Ascending aorta (tissue), 2 donors: ENCODE measurements at regions not wholly inside any gene's neighbourhood (a gene's known extent, or its start where the extent isn't known, plus 50 kb on each side); places are given as distances from the start of the nearest gene placed in this dataset.

Experiments used
- DNase-seq, 2 donors: peaks; one replicate each; pipeline ENCODE4 v3.0.0-alpha.2; 2019; ENCODE audit warnings: low spot score in 2 of 2
- H3K27ac ChIP-seq, 2 donors: fragments of 200-600 bp; sonication (generic); one replicate each; pipeline ENCODE4 v1.5.1; 2016 to 2017; ENCODE audit warnings: mild to moderate bottlenecking in 1 of 2
- H3K27me3 ChIP-seq: fragments of 200-600 bp; sonication (generic); one replicate; pipeline ENCODE4 v1.5.1; 2017
- H3K36me3 ChIP-seq, 2 donors: fragments of 200-600 bp; sonication (generic); one replicate each; pipeline ENCODE4 v1.5.1; 2016
- H3K4me1 ChIP-seq, 2 donors: fragments of 200-600 bp; sonication (generic); one replicate each; pipeline ENCODE4 v1.5.1; 2016 to 2017; ENCODE audit warnings: mild to moderate bottlenecking in 1 of 2
- H3K4me3 ChIP-seq, 2 donors: fragments of 200-600 bp; sonication (generic); one replicate each; pipeline ENCODE4 v1.5.1; 2016 to 2017; ENCODE audit warnings: mild to moderate bottlenecking in 1 of 2
- H3K9me3 ChIP-seq, 2 donors: fragments of 200-600 bp; sonication (generic); one replicate each; pipeline ENCODE4 v1.5.1; 2016
- intact Hi-C: fragments of 100-400 bp; cut with DNase I; formaldehyde crosslinking; loops from one replicate; pipeline ENCODE4 v1.15.1; 2023
- TF ChIP-seq, protein P1 (sequence below), 3 experiments: fragments of 200-600 bp in 2 of 3; fragments of 450-650 bp in 1 of 3; sonication (generic) in 2 of 3; IDR thresholded peaks; one replicate each; pipeline ENCODE4 v1.5.1; 2016 to 2019; ENCODE audit warnings: antibody characterized with exemption in 3 of 3, mild to moderate bottlenecking in 1 of 3, moderate library complexity in 1 of 3

DNA sequence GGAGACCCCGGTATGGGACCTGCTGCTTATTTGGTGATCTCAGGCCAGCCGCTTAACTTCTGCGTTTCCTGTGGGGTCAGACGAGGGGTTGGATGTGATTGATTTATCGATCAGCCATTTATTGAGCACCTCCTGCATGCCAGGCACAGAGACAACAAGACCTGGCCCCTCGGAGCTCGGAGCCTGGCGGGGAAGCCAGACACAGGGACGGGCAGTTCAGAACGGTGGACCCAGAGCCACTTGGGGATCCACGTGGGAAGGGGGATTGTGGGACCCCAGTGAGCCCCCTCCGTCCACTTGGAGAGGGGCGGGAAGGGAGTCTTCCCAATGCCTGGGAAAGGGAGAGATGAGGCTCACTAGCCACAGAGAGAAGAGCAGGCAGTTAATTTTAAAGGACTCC lies 84.7 kb upstream of the CIBAR2 start:
- no peaks in the 10 kb centered on the region for H3K9me3 ChIP-seq
- no peak for DNase-seq
- no peaks in the 10 kb centered on the region for H3K27me3 ChIP-seq
- peaks cover 17 to 22% of the 10 kb centered on the region in 2 donors for H3K4me1 ChIP-seq
- no peak overlapping the region for H3K4me3 ChIP-seq
- intact Hi-C loops = no loop called here
- peak overlapping the region; percentile 35 to 61 for H3K27ac ChIP-seq
- TF ChIP-seq, protein P1, sequence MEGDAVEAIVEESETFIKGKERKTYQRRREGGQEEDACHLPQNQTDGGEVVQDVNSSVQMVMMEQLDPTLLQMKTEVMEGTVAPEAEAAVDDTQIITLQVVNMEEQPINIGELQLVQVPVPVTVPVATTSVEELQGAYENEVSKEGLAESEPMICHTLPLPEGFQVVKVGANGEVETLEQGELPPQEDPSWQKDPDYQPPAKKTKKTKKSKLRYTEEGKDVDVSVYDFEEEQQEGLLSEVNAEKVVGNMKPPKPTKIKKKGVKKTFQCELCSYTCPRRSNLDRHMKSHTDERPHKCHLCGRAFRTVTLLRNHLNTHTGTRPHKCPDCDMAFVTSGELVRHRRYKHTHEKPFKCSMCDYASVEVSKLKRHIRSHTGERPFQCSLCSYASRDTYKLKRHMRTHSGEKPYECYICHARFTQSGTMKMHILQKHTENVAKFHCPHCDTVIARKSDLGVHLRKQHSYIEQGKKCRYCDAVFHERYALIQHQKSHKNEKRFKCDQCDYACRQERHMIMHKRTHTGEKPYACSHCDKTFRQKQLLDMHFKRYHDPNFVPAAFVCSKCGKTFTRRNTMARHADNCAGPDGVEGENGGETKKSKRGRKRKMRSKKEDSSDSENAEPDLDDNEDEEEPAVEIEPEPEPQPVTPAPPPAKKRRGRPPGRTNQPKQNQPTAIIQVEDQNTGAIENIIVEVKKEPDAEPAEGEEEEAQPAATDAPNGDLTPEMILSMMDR (IDR thresholded peaks at IDR 0.05) = no peak
- no peaks in the 10 kb centered on the region for H3K36me3 ChIP-seq

DNA sequence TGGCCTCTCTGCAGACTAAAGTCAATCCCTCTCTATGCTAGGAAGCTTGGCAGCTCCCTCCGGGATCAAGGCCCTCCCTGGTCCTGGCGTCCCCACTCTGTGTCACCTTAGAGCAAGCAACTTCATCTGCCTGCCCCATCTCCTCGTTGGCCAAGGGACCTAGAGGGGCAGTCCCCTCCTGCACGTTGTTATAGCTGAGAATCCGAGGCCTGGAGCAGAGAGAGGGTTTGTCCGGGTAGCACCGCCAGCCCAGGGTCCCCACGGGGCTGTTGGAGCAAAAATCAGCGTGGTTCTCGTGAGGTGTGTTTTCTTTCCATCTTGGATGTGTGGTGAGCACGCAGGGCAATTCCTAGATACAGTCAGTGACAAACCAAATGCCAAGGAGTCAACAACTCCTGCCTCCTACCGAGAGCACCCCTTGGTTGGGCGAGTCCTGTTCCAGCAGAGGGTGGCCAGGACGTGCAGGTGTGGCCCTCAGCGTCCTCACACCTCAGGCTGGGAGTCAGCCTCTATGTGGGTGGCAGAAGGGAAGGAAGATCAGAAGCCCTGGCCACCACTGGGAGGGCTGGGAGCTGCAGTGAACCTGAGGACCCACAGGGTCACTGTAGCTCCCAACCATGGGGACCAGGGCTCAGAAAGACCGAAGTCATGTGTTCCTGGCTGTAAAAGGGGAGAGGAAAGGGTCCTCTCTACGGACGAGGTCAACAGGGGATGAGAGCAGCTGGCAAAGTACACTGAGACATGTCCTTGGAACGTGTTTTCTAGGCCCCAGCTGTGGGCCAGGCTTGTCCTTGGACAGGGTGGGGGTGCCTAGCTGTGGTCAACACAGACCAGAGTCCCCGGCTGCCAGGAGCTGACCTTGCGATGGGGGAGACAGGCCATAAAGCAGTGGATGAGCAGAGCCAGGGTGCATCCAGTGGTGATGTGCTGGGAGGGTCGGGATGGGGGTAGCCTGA lies 85.6 kb upstream of the CIBAR2 start:
- no peak overlapping the region for H3K27ac ChIP-seq
- TF ChIP-seq, protein P1 (IDR thresholded peaks at IDR 0.05) = no peak
- H3K36me3 ChIP-seq = no peaks in the 10 kb centered on the region
- H3K4me3 ChIP-seq = no peak overlapping the region
- H3K9me3 ChIP-seq = no peaks in the 10 kb centered on the region
- intact Hi-C loops = no loop called here
- no peaks in the 10 kb centered on the region for H3K27me3 ChIP-seq
- DNase-seq = no peak
- peaks cover 24 to 29% of the 10 kb centered on the region in 2 donors for H3K4me1 ChIP-seq

DNA sequence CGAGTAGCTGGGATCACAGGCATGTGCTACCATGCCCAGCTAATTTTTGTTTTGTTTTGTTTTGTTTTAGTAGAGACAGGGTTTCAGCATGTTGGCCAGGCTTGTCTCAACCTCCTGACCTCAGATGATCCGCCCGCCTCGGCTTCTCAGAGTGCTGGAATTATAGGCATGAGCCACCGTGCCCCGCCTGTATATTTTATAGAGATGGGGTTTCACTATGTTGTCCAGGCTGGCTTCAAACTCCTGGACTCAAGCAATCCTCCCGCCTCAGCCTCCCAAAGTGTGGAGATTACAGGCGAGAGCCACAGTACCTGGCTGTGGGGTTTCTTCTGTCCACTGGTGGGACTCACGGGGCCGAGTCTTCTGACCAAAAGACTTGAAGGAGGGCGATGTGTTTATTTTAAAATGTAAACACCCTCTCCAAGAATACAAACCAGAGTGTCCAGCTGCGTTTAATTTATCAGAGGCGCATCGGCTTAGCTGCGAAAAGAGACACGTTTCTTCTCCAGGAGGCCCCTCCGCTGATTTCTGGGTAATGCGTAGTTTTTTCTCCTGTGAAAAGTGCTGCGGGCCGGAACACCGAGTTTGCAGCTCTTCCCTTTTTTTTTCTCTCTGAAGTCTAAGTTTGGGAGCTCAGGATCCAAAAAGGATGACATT lies 86.9 kb upstream of the CIBAR2 start:
- Histone ChIP-seq H3K27ac (no peak overlapping the region), H3K36me3 (no peaks in the 10 kb centered on the region), H3K4me3 (no peak overlapping the region), H3K27me3 (no peaks in the 10 kb centered on the region), H3K4me1 (peaks cover 35 to 40% of the 10 kb centered on the region in 2 donors), H3K9me3 (no peaks in the 10 kb centered on the region)
- TF ChIP-seq, protein P1 (IDR thresholded peaks at IDR 0.05) = no peak
- no peak for DNase-seq
- intact Hi-C loops = no loop called here

DNA sequence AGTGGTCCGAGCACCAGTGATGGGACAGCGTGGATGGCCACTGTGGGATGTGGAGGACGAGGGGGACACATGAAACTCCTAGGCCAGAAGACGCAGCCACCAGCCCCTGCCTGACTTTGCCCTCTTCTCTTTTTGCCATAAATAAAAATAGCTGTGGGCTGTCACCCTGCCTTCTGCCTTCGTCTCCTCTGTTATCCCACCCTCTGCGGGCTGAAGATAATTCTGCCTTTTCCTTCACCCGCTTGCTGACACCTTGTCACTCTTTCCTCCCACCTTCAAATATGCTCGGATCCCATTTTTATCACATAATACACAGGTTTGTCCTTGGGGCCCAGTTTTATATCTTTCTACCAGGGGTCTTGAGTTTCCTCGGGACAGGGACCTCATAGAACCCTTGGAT lies 87.6 kb upstream of the CIBAR2 start:
- no peaks in the 10 kb centered on the region for H3K36me3 ChIP-seq
- H3K9me3 ChIP-seq = no peaks in the 10 kb centered on the region
- TF ChIP-seq, protein P1 (IDR thresholded peaks at IDR 0.05) = no peak
- H3K27me3 ChIP-seq = no peaks in the 10 kb centered on the region
- H3K27ac ChIP-seq = no peak overlapping the region
- peaks cover 38 to 47% of the 10 kb centered on the region in 2 donors for H3K4me1 ChIP-seq
- intact Hi-C loops = no loop called here
- no peak overlapping the region for H3K4me3 ChIP-seq
- DNase-seq = no peak

DNA sequence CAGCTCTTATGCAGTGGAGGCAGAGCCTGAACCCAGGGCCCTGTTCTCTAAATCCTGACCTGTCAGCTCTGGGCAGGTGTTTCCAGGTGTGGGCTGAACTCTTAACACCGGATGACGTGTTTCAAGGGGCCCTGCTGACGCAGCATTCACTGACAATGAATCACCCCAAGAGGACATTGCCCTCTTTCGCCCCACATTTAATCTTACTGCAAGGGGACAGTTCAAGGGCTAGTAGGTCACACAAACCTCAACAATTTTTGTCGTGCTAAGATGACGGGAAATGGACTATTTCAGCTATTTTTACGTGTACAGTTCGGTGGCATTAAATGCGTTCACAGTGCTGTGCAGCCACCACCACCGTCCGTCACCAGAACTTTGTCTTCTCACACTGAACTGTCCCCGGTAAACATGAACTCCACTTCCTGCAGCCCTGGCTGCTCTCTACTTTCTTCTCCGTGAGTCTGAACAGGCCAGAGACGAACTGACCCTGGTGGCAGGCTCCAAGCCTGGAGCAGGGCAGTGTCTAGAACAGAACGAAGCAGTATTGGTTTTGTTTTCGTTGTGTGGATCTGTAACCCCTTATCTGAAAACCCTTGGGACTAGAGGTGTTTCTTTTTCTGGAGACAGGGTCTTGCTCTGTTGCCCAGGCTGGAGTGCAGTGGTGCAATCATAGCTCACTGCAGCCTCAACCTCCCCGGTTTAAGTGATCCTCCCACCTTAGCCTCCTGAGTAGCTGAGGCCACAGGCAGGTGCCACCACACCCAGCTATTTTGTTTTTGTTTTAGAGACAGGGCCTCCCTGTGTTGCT lies 88.4 kb upstream of the CIBAR2 start:
- Histone ChIP-seq H3K4me3 (no peak overlapping the region), H3K27me3 (no peaks in the 10 kb centered on the region), H3K4me1 (peaks cover 37 to 53% of the 10 kb centered on the region in 2 donors), H3K9me3 (no peaks in the 10 kb centered on the region), H3K36me3 (no peaks in the 10 kb centered on the region), H3K27ac (no peak overlapping the region)
- no peak for DNase-seq
- TF ChIP-seq, protein P1 (IDR thresholded peaks at IDR 0.05) = no peak
- intact Hi-C loops = no loop called here
